HG03558 (cell line): ENCODE measurements at regions not wholly inside any gene's neighbourhood (a gene's known extent, or its start where the extent isn't known, plus 50 kb on each side); places are given as distances from the start of the nearest gene placed in this dataset.

ENCODE experiments used
- ATAC-seq: cut with Tn5 transposase; IDR thresholded peaks from one replicate; pipeline ENCODE4 v1.9.1; 2021; ENCODE audit warnings: moderate number of reproducible peaks; ENCODE audit not compliant: unreplicated experiment; ENCODE audit errors: extremely low read depth

DNA sequence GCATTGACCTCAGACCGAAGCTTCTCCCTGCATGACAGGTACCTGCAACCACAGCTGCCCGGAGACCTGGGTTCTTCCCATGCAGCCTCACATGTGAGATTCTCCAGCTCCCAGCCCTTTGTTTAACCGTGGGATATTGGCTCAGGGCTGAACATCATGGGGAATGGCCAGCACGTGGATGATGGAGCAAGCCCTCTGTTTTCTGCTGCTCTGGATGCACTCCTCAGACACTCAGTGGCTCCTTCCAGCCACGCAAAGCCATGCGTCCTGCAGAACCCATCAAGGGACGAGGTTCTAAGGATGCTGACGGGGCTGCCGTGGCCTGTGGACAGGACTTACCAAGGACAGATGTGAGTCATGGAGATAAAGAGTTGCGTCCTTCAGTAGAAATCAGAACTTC, 639.1 kb downstream of the BRD1 start:
- ATAC-seq, result no peak

DNA sequence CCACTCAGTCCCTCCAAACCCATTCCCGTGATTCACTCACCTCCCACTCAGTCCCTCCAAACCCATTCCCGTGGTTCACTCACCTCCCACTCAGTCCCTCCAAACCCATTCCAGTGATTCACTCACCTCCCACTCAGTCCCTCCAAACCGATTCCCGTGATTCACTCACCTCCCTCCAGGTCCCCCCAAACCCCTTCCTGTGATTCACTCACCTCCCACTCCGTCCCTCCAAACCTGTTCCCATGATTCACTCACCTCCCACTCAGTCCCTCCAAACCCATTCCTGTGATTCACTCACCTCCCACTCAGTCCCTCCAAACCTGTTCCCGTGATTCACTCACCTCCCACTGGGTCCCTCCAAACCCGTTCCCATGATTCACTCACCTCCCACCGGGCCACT, 639.6 kb downstream of the BRD1 start:
- ATAC-seq, result no peak

DNA sequence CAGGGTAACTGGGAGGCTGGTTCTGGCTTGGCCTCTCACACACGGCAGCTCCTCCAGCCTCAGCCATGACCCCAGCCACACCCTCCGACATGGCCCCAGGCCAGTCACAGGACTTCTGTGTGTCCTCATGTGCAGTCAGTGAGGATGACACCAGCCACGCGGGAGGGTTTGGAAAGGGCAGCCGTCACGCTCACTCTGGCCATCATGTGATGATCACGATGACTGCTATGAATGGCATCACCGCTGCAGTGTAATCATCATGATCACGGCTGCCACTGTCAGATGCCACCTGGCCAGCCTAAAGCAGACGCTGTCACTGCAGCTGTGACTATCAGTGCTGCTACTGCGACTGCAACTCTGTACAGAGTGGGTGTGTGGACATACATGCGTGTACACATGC, 640.9 kb downstream of the BRD1 start:
- no peak for ATAC-seq

DNA sequence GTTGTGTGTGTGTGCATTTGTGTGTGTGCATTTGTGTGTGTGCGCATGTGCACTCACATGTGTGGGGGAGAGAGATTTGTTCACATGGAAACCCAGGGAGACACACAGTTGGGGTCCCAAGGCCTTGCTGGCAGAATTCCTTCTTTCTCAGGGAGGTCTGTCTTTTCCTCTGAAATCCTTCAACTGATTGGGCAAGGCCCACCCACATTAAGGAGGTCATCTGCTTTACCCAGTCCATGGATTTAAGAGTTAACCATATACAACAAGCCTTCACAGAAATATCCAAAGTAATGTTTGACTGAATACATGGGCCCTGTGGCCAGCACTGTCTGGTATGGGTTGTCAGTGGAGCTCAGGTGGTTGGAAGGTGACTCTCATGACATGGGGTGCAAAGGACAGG, 641.4 kb downstream of the BRD1 start:
- ATAC-seq, result no peak

DNA sequence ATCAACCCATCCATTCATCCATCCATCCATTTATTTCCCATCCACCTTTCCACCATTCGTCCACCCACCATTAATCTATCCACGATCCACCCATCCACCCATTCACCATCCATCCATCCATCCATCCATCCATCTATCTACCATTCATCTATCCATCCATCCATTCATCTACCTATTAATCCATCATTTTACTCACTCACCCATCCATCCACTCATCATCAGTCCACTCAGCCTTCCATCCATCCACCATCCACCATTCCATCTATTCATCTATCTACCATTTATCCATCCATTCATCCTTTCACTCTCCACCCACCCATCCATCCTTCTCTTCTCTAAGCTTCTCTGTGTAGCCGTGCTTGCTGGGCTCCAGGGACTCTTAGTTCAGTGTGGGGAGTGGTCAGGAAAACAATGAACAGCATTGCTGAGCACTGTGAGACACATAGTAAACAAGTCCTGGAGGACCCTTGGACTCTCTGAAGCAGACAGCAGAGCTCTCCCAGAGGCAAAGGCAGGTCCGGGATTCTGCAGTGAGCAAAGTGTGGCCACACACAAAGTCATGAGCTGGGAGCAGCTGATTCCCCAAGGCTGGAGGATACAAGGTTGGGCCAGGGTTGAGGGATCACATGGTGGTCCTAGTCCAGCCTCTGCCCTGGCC, 642.2 kb downstream of the BRD1 start:
- ATAC-seq, result no peak

DNA sequence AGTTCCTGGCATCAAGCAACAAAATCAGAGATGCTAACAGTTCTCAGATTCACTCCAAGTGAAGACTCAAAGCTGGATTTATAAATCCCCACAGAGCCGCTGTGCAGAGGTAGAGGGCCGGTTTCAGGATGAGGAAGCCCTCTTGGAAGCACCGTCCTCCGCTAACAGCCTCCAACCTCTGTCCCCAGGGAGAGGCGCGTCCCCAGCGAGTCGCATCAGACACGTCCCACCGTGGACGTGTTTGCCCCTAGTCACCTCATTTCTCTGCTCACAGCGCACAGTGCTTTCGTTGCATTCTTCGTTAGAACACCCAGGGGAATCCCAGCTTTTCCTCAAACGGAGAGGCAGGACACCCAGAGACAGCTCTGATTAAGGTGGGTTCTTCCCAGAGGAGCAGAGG, 642.9 kb downstream of the BRD1 start:
- no peak for ATAC-seq

DNA sequence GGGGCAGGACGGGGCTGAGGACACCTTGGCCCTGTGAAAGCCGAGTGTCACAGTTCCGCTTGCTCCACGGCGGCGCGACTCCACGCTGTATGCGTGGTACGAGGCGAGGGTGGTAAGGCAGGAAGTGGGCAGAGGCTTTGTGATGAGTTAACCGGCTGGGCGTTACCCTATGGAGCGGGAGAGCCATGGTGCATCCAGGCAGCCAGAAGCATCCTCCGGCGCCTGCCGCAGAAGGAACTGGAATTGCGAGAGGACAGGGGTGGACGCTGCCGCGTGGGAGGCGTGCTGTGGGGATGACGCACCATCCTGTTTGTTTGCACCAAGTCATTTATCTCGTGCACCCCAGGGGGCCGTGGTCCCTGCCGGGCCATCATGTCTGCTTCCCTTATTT, 643.9 kb downstream of the BRD1 start:
- ATAC-seq, result no peak

DNA sequence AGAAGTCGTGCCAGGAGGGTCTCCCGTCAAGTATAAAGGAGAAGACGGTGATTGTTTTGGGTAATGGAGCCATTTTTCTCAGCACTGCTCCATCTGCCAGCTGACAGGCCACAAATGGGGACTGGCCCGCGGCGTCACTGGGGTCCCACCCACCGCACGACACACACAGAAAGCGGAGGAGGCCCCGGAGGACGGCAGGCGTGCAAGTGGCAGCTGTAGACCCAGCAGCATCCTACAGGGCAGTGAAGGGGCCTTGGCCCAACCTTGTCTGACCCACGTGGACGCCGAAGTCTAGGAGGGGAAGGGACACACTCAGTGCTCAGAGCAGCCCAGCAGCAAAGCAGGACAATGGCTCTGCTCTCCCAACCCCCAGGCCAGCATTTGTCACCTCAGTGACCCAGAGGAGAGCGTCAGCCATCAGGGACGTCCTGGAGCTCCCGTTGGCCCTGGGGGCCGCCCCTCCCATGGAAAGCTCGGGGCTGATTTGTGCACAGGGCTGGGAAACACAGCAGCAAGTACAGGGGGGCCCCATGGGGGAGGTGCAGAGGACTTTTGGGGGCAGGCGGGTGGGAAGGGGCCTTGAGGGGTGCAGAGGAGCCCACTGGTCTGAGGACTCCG, 644.4 kb downstream of the BRD1 start:
- no peak for ATAC-seq

DNA sequence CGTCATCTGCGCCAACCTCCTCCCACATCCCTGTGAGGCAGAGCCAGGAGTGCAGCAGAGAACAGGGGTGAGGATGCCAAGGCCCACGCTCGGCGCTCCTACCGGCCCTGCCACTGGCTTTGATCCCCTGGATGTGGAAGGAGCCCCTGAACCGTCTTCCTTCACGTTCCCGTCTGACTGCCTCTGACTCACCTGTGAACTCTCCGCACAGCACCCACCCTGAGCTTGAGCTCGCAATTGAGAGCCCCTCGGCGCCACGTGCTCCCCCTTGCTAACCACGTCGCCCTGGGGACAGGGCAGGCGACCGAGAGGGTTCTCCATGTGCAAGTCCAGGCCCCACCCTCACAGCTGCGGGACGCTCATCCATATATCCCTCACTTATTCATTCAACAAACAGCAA, 645.3 kb downstream of the BRD1 start:
- no peak for ATAC-seq

DNA sequence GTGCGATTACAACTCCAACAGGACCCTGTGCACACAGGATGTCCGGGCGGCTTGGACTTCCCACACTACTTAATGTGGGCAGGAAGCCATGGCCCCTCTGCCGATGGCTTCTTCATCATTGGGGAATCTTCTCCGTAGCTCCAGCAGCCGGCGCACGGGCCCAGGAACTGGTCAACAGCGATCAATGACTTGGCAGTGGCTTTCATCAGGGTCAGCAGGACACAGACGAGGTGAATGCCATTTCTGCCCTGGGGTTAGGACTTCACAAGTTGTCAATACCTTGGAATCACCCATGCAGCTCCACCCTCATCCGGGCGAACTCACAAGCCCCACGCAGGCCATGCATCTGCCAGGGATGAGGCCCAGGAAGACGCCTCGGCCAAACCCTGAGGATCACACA, 645.7 kb downstream of the BRD1 start:
- no peak for ATAC-seq

DNA sequence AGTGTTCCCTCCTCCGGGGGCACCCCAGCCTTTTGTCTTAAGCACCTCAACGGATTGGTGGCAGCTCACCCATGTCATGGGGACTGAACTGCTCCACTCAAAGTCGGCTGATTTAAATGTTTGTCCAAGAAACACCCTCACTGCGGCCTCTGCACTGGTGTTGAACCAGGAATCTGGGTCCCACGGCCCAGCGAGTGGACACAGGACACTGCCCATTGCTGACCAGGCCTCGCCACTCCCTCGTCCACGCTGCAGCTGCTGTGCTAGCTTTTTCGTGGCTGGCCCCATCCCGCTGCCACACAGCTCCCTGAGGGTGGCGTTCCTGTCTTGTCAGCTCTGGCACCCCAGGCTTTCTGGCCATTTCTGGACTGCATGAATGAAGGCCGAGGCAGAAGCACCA, 646.2 kb downstream of the BRD1 start:
- ATAC-seq, result no peak

DNA sequence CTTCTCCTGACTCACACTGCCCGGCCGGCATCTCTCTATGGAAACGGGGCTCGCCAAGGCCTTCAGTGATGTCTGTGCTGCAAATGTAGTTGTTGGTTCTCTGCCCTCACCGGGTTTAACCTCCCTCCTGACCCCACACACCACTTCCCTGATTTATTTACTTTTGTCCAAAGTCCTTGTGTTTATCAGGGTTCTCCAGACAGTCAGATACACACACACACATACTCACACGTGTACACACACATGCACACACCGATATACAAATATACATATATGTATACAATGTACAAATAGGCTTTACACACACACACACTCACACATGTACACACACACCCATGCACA, 647.0 kb downstream of the BRD1 start:
- ATAC-seq, result no peak

DNA sequence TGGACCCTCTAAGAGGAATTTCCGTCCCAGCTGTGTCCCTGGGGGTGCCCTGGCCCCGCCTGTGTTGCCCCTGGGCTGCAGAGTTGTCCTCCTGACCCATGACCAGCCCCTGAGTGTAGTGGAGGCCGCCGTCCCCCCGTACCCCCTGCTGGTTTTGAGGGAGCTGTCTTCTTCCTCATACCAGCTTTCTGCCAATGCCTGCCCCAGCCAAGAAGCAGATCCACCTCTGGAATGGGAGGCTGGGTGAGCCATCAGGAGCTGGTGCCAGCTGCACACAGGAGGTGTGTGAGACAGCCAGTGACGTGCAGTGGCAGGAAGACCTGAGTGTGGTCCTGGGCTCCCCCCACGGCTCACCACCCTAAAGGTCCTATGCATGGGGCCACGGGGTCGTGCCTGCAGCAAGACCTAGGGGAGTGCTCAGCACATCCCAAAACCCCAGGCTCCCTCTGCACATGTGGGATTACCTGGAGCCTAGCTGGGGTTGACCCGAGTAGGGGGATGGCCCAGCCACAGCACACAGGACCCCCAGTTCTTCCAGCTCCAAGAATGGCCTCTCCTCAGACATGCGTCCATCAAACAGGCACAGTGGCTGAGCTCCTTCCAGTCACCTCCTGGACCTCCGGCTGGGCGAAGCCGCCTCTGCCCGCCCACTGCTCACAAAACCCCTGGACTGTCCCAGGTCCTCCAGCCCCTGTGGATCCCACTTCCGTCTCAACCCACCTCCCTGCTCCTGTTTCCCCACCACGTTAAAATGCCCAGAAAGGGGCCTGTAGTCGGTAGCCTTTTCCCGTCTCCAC, 647.6 kb downstream of the BRD1 start:
- ATAC-seq, result no peak

DNA sequence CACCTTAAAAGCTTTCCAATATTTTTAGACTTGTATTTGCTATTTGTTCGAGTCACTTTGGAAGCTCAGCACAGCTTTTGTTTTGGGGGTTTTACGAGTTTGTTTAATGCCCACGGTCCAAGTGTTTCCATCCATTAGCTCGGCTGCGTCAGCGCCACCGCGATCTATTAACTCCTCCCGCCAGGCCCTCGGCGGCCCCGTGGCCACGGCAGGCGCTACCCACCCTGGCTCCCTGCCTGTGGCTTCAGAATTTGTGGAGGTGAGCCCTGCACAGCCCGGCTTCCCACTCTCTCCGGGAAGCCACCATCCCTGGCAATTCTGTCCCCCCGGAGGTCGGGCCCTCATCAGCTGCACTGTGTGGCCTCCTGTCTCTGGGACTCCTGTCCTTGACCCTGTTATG, 648.5 kb downstream of the BRD1 start:
- no peak for ATAC-seq

DNA sequence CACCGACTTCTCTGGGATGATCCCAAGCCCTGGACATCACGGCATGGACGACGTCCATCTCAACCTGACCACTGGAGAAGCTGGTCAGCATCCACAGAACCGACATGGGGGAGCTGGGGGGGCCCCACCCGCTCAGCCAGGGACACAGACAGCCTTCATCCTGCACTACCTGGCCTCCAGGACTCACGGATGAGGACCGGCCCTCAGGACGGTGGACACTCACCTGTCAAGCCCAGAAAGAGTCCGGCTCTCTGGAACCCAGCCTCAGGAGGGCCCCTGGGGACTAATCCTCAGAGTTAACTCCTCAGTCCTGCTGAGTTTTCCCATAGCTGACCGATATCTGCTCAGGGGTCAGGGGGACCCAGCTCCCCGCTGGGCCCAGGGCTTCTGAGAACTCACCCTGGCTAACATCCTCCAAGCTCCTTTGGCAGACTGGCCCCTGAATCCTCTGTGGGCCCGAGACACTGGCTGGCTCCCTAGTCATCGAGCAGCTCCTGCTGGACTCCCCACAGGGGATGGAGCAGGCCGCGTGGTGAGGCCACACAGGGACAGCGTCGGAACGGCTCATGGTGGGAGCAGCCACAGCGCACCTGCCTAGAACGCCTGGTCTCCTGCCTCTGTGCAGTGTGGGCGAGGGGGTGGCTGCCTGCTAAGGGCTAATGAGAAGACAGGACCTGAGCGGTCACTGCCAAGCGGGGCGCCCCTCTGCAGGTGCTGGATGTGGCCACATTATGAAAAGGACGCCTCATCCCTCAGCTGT, 649.2 kb downstream of the BRD1 start:
- no peak for ATAC-seq

DNA sequence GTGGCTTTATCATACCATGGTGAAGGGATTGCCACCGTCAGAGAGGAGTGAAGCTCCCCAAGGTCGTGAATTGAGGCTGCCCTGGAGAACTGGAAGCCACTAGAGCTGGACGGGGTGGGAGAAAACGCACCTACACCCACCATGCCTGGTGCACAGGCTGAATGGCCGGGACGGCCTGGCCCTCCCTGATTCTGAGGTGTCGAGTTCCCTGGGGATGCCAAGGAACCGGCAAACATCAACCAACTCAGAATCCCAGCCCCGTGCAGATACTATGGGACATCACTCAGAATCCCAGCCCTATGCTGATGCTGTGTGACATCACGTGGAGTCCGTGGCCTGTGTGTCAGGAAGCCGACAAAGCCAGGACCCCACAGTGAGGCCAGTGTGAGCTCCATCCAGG, 650.0 kb downstream of the BRD1 start:
- no peak for ATAC-seq

DNA sequence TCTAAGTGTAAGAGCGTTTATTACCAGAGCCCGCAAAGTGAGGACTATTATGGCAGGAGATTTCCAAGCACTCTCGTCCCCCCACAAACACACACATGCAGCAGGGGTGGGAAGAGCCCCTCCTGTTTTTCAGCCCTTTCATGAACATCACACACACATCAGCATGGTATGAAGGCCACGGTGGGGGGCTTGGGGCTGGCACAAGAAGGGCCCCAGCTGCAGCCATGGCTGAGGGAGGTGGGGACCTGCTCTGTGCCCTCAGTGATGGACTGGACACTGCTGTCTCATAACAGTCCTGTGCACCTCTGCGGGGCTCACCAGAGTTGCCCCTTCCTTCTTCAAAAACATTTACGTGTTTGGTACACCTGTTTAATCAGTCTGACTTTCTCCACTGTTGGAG, 650.7 kb downstream of the BRD1 start:
- no peak for ATAC-seq

DNA sequence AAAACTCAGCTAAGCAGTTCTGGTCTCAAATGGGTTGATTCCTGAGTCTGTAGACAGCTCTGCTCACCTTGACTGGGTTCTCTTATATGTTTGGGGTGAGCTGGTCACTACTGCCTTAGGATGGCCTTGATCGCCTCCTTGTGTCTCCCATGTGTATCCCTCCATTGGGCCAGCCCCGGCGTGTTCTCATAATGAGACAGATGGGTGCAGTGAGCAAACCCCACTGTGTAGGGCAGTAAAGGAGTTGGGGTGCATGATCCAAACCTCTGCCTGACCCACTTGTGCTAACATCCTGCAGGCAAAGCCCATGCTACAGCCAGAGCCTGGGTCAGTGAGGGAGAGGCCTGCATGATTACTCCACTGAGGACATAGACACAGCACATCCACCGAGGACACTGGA, 657.6 kb downstream of the BRD1 start:
- no peak for ATAC-seq

DNA sequence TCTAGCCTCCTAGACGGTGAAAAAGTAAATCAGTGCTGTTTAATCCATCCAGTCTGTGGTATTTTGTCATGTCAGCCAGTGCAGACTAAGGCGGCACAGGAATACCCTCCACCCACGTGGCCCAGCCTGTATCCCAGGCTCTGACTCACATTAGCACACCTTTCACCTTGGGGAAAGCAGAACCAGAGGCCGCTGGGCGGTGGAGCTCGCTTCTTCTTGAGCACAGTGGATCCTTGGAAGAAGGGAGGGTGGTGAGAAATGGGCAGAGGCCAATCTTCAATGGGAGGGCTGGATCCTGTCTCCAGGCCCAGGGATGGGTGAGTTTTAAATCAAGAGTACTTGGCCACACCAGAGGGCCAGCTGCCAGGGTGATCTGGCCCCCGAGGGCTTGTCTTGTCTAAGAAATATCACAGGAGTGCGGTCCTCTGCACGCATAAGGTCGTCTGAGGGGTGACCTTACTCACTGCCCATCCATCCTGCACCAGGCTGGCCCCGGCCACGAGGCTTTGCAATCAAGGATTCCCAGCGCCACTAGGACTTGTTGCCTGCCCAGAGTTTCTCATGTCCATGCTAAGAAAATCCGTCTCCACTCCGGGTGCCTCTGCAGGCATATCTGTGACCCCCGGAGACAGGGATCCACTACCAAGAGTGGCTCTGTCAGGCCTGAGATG, 658.5 kb downstream of the BRD1 start:
- ATAC-seq, result no peak

DNA sequence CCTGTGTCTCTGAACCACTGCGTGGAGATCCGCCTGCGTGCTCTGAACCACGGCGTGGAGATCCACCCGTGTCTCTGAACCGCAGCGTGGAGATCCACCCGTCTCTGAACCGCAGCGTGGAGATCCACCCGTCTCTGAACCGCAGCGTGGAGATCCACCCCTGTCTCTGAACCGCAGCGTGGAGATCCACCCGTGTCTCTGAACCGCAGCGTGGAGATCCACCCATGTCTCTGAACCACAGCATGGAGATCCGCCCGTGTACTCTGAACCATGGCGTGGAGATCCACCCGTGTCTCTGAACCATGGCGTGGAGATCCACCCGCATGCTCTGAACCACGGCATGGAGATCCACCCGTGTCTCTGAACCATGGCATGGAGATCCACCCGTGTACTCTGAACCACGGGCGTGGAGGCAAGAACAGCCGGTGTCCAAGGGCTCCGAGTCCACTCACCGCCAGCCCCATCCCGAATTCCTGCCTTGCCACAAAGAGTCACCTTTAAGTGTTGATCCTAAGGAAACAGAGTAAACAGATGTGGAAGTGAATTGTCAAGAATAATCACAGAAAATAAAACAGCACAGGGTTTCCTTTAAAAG, 659.4 kb downstream of the BRD1 start:
- no peak for ATAC-seq
